ENCODE measurements at regions not wholly inside any gene's neighbourhood (a gene's known extent, or its start where the extent isn't known, plus 50 kb on each side); places are given as distances from the start of the nearest gene placed in this dataset.

GRCh38 chr4:14115106-14115505, 487.6 kb upstream of the BOD1L1 start:
- TF ChIP-seq POLR2AphosphoS5 (IDR thresholded peaks at IDR 0.05) = no peak
- TF ChIP-seq EP300 (IDR thresholded peaks at IDR 0.05) = no peak
- no peak for TF ChIP-seq CTCF (IDR thresholded peaks at IDR 0.05)
- TF ChIP-seq POLR2A (IDR thresholded peaks at IDR 0.05; ENCODE audit: low read depth) = no peak

Data from esophagus muscularis mucosa (tissue), 4 donors.